Panc1 (cell line): ENCODE measurements at regions not wholly inside any gene's neighbourhood (a gene's known extent, or its start where the extent isn't known, plus 50 kb on each side); places are given as distances from the start of the nearest gene placed in this dataset.

Experiments
- SIN3A ChIP-seq: IDR thresholded peaks from 2 replicates; pipeline ENCODE4 v1.6.1; 2012; ENCODE audit warnings: low read depth, mild to moderate bottlenecking, low read length, moderate library complexity, borderline replicate concordance; ENCODE audit not compliant: insufficient read depth
- TF ChIP-seq, protein P1 (sequence below): fragments of 450-650 bp; IDR thresholded peaks from 2 replicates; pipeline ENCODE4 v1.5.1; 2017; ENCODE audit warnings: mild to moderate bottlenecking
- TF ChIP-seq, protein P2 (sequence below), 2 experiments: IDR thresholded peaks; 2 replicates each; pipeline ENCODE4 v1.6.1; 2011 to 2012; ENCODE audit warnings: low read depth in 2 of 2, control low read depth in 1 of 2, low read length in 1 of 2, mild to moderate bottlenecking in 1 of 2, moderate library complexity in 1 of 2; ENCODE audit not compliant: insufficient read depth in 1 of 2

- TF ChIP-seq, protein P1, sequence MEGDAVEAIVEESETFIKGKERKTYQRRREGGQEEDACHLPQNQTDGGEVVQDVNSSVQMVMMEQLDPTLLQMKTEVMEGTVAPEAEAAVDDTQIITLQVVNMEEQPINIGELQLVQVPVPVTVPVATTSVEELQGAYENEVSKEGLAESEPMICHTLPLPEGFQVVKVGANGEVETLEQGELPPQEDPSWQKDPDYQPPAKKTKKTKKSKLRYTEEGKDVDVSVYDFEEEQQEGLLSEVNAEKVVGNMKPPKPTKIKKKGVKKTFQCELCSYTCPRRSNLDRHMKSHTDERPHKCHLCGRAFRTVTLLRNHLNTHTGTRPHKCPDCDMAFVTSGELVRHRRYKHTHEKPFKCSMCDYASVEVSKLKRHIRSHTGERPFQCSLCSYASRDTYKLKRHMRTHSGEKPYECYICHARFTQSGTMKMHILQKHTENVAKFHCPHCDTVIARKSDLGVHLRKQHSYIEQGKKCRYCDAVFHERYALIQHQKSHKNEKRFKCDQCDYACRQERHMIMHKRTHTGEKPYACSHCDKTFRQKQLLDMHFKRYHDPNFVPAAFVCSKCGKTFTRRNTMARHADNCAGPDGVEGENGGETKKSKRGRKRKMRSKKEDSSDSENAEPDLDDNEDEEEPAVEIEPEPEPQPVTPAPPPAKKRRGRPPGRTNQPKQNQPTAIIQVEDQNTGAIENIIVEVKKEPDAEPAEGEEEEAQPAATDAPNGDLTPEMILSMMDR: no peak
- TF ChIP-seq, protein P2, sequence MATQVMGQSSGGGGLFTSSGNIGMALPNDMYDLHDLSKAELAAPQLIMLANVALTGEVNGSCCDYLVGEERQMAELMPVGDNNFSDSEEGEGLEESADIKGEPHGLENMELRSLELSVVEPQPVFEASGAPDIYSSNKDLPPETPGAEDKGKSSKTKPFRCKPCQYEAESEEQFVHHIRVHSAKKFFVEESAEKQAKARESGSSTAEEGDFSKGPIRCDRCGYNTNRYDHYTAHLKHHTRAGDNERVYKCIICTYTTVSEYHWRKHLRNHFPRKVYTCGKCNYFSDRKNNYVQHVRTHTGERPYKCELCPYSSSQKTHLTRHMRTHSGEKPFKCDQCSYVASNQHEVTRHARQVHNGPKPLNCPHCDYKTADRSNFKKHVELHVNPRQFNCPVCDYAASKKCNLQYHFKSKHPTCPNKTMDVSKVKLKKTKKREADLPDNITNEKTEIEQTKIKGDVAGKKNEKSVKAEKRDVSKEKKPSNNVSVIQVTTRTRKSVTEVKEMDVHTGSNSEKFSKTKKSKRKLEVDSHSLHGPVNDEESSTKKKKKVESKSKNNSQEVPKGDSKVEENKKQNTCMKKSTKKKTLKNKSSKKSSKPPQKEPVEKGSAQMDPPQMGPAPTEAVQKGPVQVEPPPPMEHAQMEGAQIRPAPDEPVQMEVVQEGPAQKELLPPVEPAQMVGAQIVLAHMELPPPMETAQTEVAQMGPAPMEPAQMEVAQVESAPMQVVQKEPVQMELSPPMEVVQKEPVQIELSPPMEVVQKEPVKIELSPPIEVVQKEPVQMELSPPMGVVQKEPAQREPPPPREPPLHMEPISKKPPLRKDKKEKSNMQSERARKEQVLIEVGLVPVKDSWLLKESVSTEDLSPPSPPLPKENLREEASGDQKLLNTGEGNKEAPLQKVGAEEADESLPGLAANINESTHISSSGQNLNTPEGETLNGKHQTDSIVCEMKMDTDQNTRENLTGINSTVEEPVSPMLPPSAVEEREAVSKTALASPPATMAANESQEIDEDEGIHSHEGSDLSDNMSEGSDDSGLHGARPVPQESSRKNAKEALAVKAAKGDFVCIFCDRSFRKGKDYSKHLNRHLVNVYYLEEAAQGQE (IDR thresholded peaks at IDR 0.05; ENCODE audit: insufficient read depth in 1 of 2, low read depth in 2 of 2, low read length in 1 of 2): no peak
- TF ChIP-seq SIN3A: no peak
These were observed 1281.2 kb upstream of the NUDT12 start for GRCh38 chr5:104843822-104844221.
